Pancreas (tissue), 10 donors: ENCODE measurements at regions not wholly inside any gene's neighbourhood (a gene's known extent, or its start where the extent isn't known, plus 50 kb on each side); places are given as distances from the start of the nearest gene placed in this dataset.

Source experiments
- ATAC-seq, 4 donors: fragments of 200-7000 bp; cut with Tn5 transposase; one replicate each; pipeline versions ENCODE4 v1.8.0 to v1.9.1; 2020; ENCODE audit warnings: mild to moderate bottlenecking in 4 of 4, moderate library complexity in 4 of 4
- DNase-seq, 6 donors: peaks; one replicate each; pipeline ENCODE4 v3.0.0-alpha.2; 2020
- FAIRE-seq: peaks from 2 replicates; lab custom pipeline; 2012; peaks lifted over from hg19 to GRCh38; lab: Jason Lieb, UNC
- H3K27ac ChIP-seq, 4 donors: fragments of 200-600 bp; sonication (generic); 1 replicate in 3 of 4; 2 replicates in 1 of 4; pipeline versions ENCODE4 v1.5.0 to v1.8.0; 2020
- H3K27me3 ChIP-seq, 4 donors: fragments of 200-600 bp; one replicate each; pipeline ENCODE4 v1.8.0; 2021
- H3K36me3 ChIP-seq, 3 donors: fragments of 200-600 bp; sonication (generic) in 1 of 3; one replicate each; pipeline versions ENCODE4 v1.5.0 to v1.8.0; 2020 to 2021
- H3K4me1 ChIP-seq, 3 donors: fragments of 200-600 bp; one replicate each; pipeline ENCODE4 v1.8.0; 2021
- H3K4me3 ChIP-seq, 4 donors: fragments of 200-600 bp; sonication (generic) in 2 of 4; one replicate each; pipeline versions ENCODE4 v1.5.0 to v1.8.0; 2020 to 2021
- H3K9me3 ChIP-seq, 4 donors: fragments of 200-600 bp; one replicate each; pipeline ENCODE4 v1.8.0; 2021
- CTCF ChIP-seq, 4 donors: fragments of 200-600 bp; sonication (generic) in 3 of 4; IDR thresholded peaks; one replicate each; pipeline versions ENCODE4 v1.5.0 to v1.8.0; 2021; ENCODE audit warnings: antibody characterized with exemption in 4 of 4
- WGBS, 2 donors: extraction: QIAGEN DNeasy Blood & Tissue Kit; methylation state at CpG; one replicate each; pipeline ENCODE4 v1.1.7; 2013; 5-methylcytosine and 5-hydroxymethylcytosine counted together
- intact Hi-C, 3 donors: fragments of 100-400 bp; cut with DNase I; formaldehyde crosslinking; loops; one replicate each; pipeline versions ENCODE4 v1.11.1 to v1.14.2; 2022
- microRNA-seq, 2 donors: library from miRNA; unstranded; fragments of <30 nt; microRNA quantifications; one replicate each; pipeline versions ENCODE4 to v1.1.0, GENCODE V29; 2019 to 2020
- donor health status: healthy with polysubstance abuse.
- donor health status: DM: no; HTN: no; CAD: no; lungs with moderate emphysema.
- donor health status: DM: no; HTN: no; CAD: no.
- donor health status: control.
- donor health status: control.
- donor health status: Bipolar disorder and iron deficiency.
- donor health status: DM: yes; HTN: yes; CAD: no.
- donor health status: DM: no; HTN: no; CAD: no.
- donor health status: DM: no; HTN: no; CAD: no.
- donor health status: DM: yes; HTN: yes; CAD: no.

GRCh38 chr18:35920623-35921022, 51.9 kb upstream of the RMP24 start:
- TF ChIP-seq CTCF (IDR thresholded peaks at IDR 0.05): no peak
- intact Hi-C loops: no loop called here
- WGBS, 2 donors: 25 to 48% methylated on average over 1 of the region's 1 CpG
- DNase-seq (no peak), FAIRE-seq (no peak), ATAC-seq (no peak)
- Histone ChIP-seq H3K36me3 (no peaks in the 10 kb centered on the region), H3K9me3 (no peaks in the 10 kb centered on the region), H3K27me3 (no peaks in the 10 kb centered on the region), H3K4me3 (no peak overlapping the region), H3K27ac (no peak overlapping the region), H3K4me1 (no peaks in the 10 kb centered on the region)

Small RNA genes in the stretch of these regions (microRNA-seq; reads per million reads assigned to microRNA genes)
- 7.7 to 11.8 reads per million in 2 donors for gene MIR187
